BJ (cell line): ENCODE measurements at regions not wholly inside any gene's neighbourhood (a gene's known extent, or its start where the extent isn't known, plus 50 kb on each side); places are given as distances from the start of the nearest gene placed in this dataset.

Experiments
- CTCF ChIA-PET: fragments of 350-600 bp; formaldehyde crosslinking; extraction: SDS; loops from one replicate; lab custom pipeline; 2021; ENCODE audit warnings: antibody characterized with exemption, inconsistent platforms; lab: Yijun Ruan, JAX
- POLR2A ChIA-PET: fragments of 300-600 bp; sonication (Branson Sonifier 250); formaldehyde crosslinking; extraction: SDS; loops from one replicate; lab custom pipeline; 2021; ENCODE audit warnings: antibody characterized with exemption; lab: Charles Lee
- DNase-seq: peaks from one replicate; pipeline ENCODE4 v3.0.0-alpha.2; 2011; ENCODE audit warnings: low read depth
- H3K27me3 ChIP-seq: 2 replicates; pipeline ENCODE4 v1.6.0; 2011; ENCODE audit warnings: low read length; ENCODE audit not compliant: control insufficient read depth, insufficient read depth
- H3K36me3 ChIP-seq: 2 replicates; pipeline ENCODE4 v1.5.1; 2011; ENCODE audit warnings: low read length; ENCODE audit not compliant: control insufficient read depth, insufficient read depth
- H3K4me3 ChIP-seq: 2 replicates; pipeline ENCODE4 v1.5.1; 2011; ENCODE audit warnings: low read depth, mild to moderate bottlenecking, control low read depth, low read length
- CTCF ChIP-seq: IDR thresholded peaks from 2 replicates; pipeline ENCODE4 v1.5.1; 2011; ENCODE audit warnings: low read depth, mild to moderate bottlenecking, control low read depth, inconsistent platforms, low read length, moderate library complexity; ENCODE audit not compliant: insufficient read depth

GRCh38 chr7:149610441-149611011, 112.9 kb upstream of the ZNF746 start:
- Histone ChIP-seq H3K4me3 (no peak overlapping the region), H3K36me3 (peaks cover 15% of the 10 kb centered on the region), H3K27me3 (no peaks in the 10 kb centered on the region)
- POLR2A ChIA-PET: no interaction called here
- no peak for TF ChIP-seq CTCF
- no peak for DNase-seq
- CTCF ChIA-PET: interaction anchor here (1.4 to 2.7 kb wide), 2 partner anchors 12 to 15 kb away, joined by 3 to 7 read pairs; no protein-coding TSS in a partner anchor

GRCh38 chr7:149608168-149608567, 110.6 kb upstream of the ZNF746 start:
- H3K4me3 ChIP-seq: no peak overlapping the region
- ChIA-PET POLR2A (no interaction called here), CTCF (interaction anchor here (0.7 to 2.7 kb wide), 3 partner anchors 9 to 134 kb away, joined by 3 to 7 read pairs (median 3); no protein-coding TSS in a partner anchor)
- no peaks in the 10 kb centered on the region for H3K27me3 ChIP-seq
- DNase-seq: no peak
- TF ChIP-seq CTCF: no peak
- peaks cover 11% of the 10 kb centered on the region for H3K36me3 ChIP-seq

- TF ChIP-seq CTCF: no peak
- no peak overlapping the region for H3K4me3 ChIP-seq
- no peak for DNase-seq
- peaks cover 10% of the 10 kb centered on the region for H3K36me3 ChIP-seq
- CTCF ChIA-PET: interaction anchor here (0.7 to 2.7 kb wide), 3 partner anchors 9 to 134 kb away, joined by 3 to 7 read pairs (median 3); no protein-coding TSS in a partner anchor
- POLR2A ChIA-PET: no interaction called here
- H3K27me3 ChIP-seq: no peaks in the 10 kb centered on the region
Observed at GRCh38 chr7:149607683-149608082, 110.1 kb upstream of the ZNF746 start.

GRCh38 chr7:149606826-149607225, 109.2 kb upstream of the ZNF746 start:
- no peak for TF ChIP-seq CTCF
- H3K27me3 ChIP-seq: no peaks in the 10 kb centered on the region
- no peak for DNase-seq
- ChIA-PET POLR2A (no interaction called here), CTCF (no interaction called here)
- no peak overlapping the region for H3K4me3 ChIP-seq
- peaks cover 10% of the 10 kb centered on the region for H3K36me3 ChIP-seq

- H3K27me3 ChIP-seq: no peaks in the 10 kb centered on the region
- POLR2A ChIA-PET: no interaction called here
- CTCF ChIA-PET: interaction anchor here (0.8 kb wide), 2 partner anchors 11 to 17 kb away, joined by 3 read pairs; no protein-coding TSS in a partner anchor
- DNase-seq: no peak
- no peak for TF ChIP-seq CTCF
- H3K36me3 ChIP-seq: peaks cover 7% of the 10 kb centered on the region
- H3K4me3 ChIP-seq: no peak overlapping the region
Observed at GRCh38 chr7:149605696-149606095, 108.1 kb upstream of the ZNF746 start.
